Mesothelial cell of epicardium (in vitro differentiated cells): ENCODE measurements at regions not wholly inside any gene's neighbourhood (a gene's known extent, or its start where the extent isn't known, plus 50 kb on each side); places are given as distances from the start of the nearest gene placed in this dataset.
"Not testable (repeated sequence)": the region's sequence is repeated elsewhere in the genome, so short reads cannot be mapped to it uniquely, and the experiment has no call there.

Source experiments
- DNase-seq, 2 experiments: peaks; one replicate each; pipeline ENCODE4 v3.0.0; 2021; ENCODE audit warnings: low spot score in 2 of 2; ENCODE audit not compliant: unreplicated experiment in 2 of 2
- H3K27ac Mint-ChIP-seq: 2 replicates; pipeline ENCODE4 v1.8.0; 2021; ENCODE audit warnings: mixed read lengths
- H3K27me3 Mint-ChIP-seq: 2 replicates; pipeline ENCODE4 v1.8.0; 2021; ENCODE audit warnings: low read depth, mixed read lengths
- H3K36me3 Mint-ChIP-seq: 2 replicates; pipeline ENCODE4 v1.8.0; 2021; ENCODE audit warnings: mixed read lengths
- H3K4me1 Mint-ChIP-seq: 2 replicates; pipeline ENCODE4 v1.8.0; 2021; ENCODE audit warnings: mixed read lengths
- H3K4me3 Mint-ChIP-seq: 2 replicates; pipeline ENCODE4 v1.8.0; 2021; ENCODE audit warnings: mild to moderate bottlenecking, moderate library complexity, mixed read lengths
- H3K9me3 Mint-ChIP-seq: 2 replicates; pipeline ENCODE4 v1.8.0; 2021; ENCODE audit warnings: mixed read lengths
- TF ChIP-seq, protein P1 (sequence below): fragments of 200-600 bp; sonication (generic); IDR thresholded peaks from one replicate; pipeline ENCODE4 v1.5.0; 2021; ENCODE audit warnings: antibody characterized with exemption; ENCODE audit not compliant: unreplicated experiment

- TF ChIP-seq, protein P1, sequence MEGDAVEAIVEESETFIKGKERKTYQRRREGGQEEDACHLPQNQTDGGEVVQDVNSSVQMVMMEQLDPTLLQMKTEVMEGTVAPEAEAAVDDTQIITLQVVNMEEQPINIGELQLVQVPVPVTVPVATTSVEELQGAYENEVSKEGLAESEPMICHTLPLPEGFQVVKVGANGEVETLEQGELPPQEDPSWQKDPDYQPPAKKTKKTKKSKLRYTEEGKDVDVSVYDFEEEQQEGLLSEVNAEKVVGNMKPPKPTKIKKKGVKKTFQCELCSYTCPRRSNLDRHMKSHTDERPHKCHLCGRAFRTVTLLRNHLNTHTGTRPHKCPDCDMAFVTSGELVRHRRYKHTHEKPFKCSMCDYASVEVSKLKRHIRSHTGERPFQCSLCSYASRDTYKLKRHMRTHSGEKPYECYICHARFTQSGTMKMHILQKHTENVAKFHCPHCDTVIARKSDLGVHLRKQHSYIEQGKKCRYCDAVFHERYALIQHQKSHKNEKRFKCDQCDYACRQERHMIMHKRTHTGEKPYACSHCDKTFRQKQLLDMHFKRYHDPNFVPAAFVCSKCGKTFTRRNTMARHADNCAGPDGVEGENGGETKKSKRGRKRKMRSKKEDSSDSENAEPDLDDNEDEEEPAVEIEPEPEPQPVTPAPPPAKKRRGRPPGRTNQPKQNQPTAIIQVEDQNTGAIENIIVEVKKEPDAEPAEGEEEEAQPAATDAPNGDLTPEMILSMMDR: no peak
- no peaks in the 10 kb centered on the region for H3K36me3 Mint-ChIP-seq
- H3K4me3 Mint-ChIP-seq: no peak overlapping the region
- H3K27me3 Mint-ChIP-seq: peaks cover 16% of the 10 kb centered on the region
- H3K27ac Mint-ChIP-seq: no peak overlapping the region
- H3K4me1 Mint-ChIP-seq: peaks cover 2% of the 10 kb centered on the region
- H3K9me3 Mint-ChIP-seq: no peaks in the 10 kb centered on the region
- no peak for DNase-seq
Measured at GRCh38 chr18:78429127-78430108, 550.2 kb upstream of the SALL3 start.

DNA sequence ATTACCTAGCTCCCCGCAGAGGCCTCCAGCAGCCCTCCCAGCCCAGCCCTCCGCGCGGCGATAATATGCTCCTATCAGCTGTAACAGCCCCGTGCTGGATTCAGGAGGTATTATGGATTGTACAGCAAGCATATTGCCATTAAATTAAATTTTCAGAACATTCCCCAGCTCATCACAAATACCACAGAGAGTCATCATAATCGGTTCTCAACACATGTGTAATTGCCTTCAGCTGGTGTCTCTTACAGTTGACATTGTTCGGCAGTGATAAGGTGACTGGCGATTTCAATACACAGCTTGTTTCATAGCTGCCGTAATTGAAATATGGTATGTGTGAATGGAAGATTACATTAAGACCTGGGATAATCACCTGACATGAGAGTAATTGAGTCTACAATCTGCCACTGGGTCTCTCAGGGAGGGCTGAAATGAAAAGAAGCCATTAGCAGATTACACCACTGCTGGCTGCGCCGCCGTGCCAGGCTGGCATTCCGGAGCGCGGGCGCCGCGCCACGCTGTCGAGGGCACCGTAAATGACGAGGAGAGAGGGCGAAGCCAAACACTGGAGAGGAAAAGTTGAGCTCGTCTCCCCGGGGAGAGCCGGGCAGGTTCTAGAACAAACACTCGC, 549.4 kb upstream of the SALL3 start:
- DNase-seq: no peak
- Mint-ChIP-seq H3K9me3 (no peaks in the 10 kb centered on the region), H3K36me3 (no peaks in the 10 kb centered on the region), H3K27ac (no peak overlapping the region), H3K4me3 (no peak overlapping the region), H3K4me1 (no peaks in the 10 kb centered on the region), H3K27me3 (peaks cover 12% of the 10 kb centered on the region)
- TF ChIP-seq, protein P1: no peak

DNA sequence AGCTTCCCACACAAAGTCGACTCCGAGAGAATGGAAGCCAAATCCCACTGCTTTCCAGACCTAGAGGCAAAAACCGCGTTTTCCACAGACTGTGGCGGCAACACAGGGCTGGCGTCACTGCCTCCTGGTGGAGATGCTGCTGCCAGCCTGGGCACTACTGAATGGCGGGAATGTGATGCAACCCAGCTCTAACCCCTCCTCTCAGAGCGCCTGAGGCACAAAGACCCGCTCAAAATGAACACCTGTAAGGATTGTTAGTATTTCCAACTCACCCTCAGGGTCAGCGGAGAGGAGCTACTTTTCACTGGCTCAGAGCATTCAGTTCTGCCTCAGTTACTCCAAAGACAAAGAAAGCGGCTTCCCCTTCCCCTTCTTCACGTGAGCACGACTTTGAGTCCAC, 548.0 kb upstream of the SALL3 start:
- no peak for DNase-seq
- no peaks in the 10 kb centered on the region for H3K4me1 Mint-ChIP-seq
- no peaks in the 10 kb centered on the region for H3K36me3 Mint-ChIP-seq
- H3K4me3 Mint-ChIP-seq: no peak overlapping the region
- TF ChIP-seq, protein P1: no peak
- H3K27ac Mint-ChIP-seq: no peak overlapping the region
- H3K27me3 Mint-ChIP-seq: peaks cover 12% of the 10 kb centered on the region
- H3K9me3 Mint-ChIP-seq: peaks cover 5% of the 10 kb centered on the region

- peaks cover 6% of the 10 kb centered on the region for H3K9me3 Mint-ChIP-seq
- H3K4me3 Mint-ChIP-seq: no peak overlapping the region
- DNase-seq: no peak
- peaks cover 12% of the 10 kb centered on the region for H3K27me3 Mint-ChIP-seq
- no peaks in the 10 kb centered on the region for H3K4me1 Mint-ChIP-seq
- no peak overlapping the region for H3K27ac Mint-ChIP-seq
- TF ChIP-seq, protein P1: no peak
- H3K36me3 Mint-ChIP-seq: no peaks in the 10 kb centered on the region
Measured at GRCh38 chr18:78433562-78433961, 546.1 kb upstream of the SALL3 start.

- Mint-ChIP-seq H3K27me3 (peaks cover 9% of the 10 kb centered on the region), H3K36me3 (no peaks in the 10 kb centered on the region), H3K9me3 (peaks cover 9% of the 10 kb centered on the region), H3K27ac (no peak overlapping the region), H3K4me1 (no peaks in the 10 kb centered on the region), H3K4me3 (no peak overlapping the region)
- no peak for DNase-seq
- TF ChIP-seq, protein P1: no peak
Measured at GRCh38 chr18:78436110-78436509, 543.5 kb upstream of the SALL3 start.

GRCh38 chr18:78438235-78438634, 541.4 kb upstream of the SALL3 start:
- not testable (repeated sequence) for DNase-seq, H3K27me3 Mint-ChIP-seq, H3K4me1 Mint-ChIP-seq, H3K9me3 Mint-ChIP-seq, H3K36me3 Mint-ChIP-seq, H3K27ac Mint-ChIP-seq, H3K4me3 Mint-ChIP-seq
